Cardiac muscle cell (in vitro differentiated cells and primary cell): ENCODE measurements at regions not wholly inside any gene's neighbourhood (a gene's known extent, or its start where the extent isn't known, plus 50 kb on each side); places are given as distances from the start of the nearest gene placed in this dataset.
A peak's percentile ranks its signal among the peaks of the same experiment; 100 is the strongest.
"Not testable (repeated sequence)": the region's sequence is repeated elsewhere in the genome, so short reads cannot be mapped to it uniquely, and the experiment has no call there.

Experiments
- DNase-seq, 2 donors: peaks; one replicate each; pipeline versions ENCODE4 v3.0.0 to v3.0.0-alpha.2; 2010 to 2017; ENCODE audit warnings: low read depth in 1 of 2, low spot score in 1 of 2
- H3K27ac ChIP-seq: fragments of 200-600 bp; sonication (generic); 2 replicates; pipeline ENCODE4 v1.5.1; 2016
- H3K27me3 ChIP-seq: fragments of 200-600 bp; sonication (generic); 2 replicates; pipeline ENCODE4 v1.6.0; 2016; ENCODE audit warnings: control low read depth
- H3K36me3 ChIP-seq: fragments of 200-600 bp; sonication (generic); 2 replicates; pipeline ENCODE4 v1.5.1; 2016; ENCODE audit warnings: control low read depth
- H3K4me1 ChIP-seq: fragments of 200-600 bp; sonication (generic); 2 replicates; pipeline ENCODE4 v1.8.1; 2017; ENCODE audit warnings: low read depth, mild to moderate bottlenecking, mixed run types
- H3K4me3 ChIP-seq: fragments of 200-600 bp; sonication (generic); 2 replicates; pipeline ENCODE4 v1.5.1; 2016; ENCODE audit warnings: mild to moderate bottlenecking
- H3K9me3 ChIP-seq: fragments of 200-600 bp; sonication (generic); 2 replicates; pipeline ENCODE4 v1.5.1; 2017; ENCODE audit warnings: low read depth, mild to moderate bottlenecking, control low read depth
- CTCF ChIP-seq: IDR thresholded peaks from 2 replicates; pipeline ENCODE4 v1.5.1; 2012; ENCODE audit warnings: low read depth, mild to moderate bottlenecking, low read length

GRCh38 chr5:126677121-126677520 is 76.4 kb downstream of the PHAX start:
- Histone ChIP-seq H3K4me3 (no peak overlapping the region), H3K36me3 (no peaks in the 10 kb centered on the region), H3K27me3 (no peaks in the 10 kb centered on the region), H3K27ac (no peak overlapping the region), H3K9me3 (no peaks in the 10 kb centered on the region), H3K4me1 (no peaks in the 10 kb centered on the region)
- no peak for TF ChIP-seq CTCF
- no peak for DNase-seq

GRCh38 chr5:126680191-126680817 is 79.6 kb downstream of the PHAX start:
- no peaks in the 10 kb centered on the region for H3K27me3 ChIP-seq
- H3K9me3 ChIP-seq = no peaks in the 10 kb centered on the region
- no peak for TF ChIP-seq CTCF
- DNase-seq = peak; percentile 6 to 62
- no peak overlapping the region for H3K4me3 ChIP-seq
- H3K27ac ChIP-seq = no peak overlapping the region
- no peaks in the 10 kb centered on the region for H3K4me1 ChIP-seq
- no peaks in the 10 kb centered on the region for H3K36me3 ChIP-seq

- not testable (repeated sequence) for H3K4me3 ChIP-seq, H3K4me1 ChIP-seq, H3K27me3 ChIP-seq, H3K36me3 ChIP-seq, H3K27ac ChIP-seq, DNase-seq, H3K9me3 ChIP-seq
These were observed 80.6 kb downstream of the PHAX start for GRCh38 chr5:126681314-126681713.

GRCh38 chr5:126681970-126682369 is 81.2 kb downstream of the PHAX start:
- Histone ChIP-seq H3K4me3 (no peak overlapping the region), H3K4me1 (no peaks in the 10 kb centered on the region), H3K27me3 (no peaks in the 10 kb centered on the region), H3K27ac (no peak overlapping the region), H3K9me3 (no peaks in the 10 kb centered on the region), H3K36me3 (no peaks in the 10 kb centered on the region)
- no peak for TF ChIP-seq CTCF
- DNase-seq = no peak

- TF ChIP-seq CTCF = no peak
- Histone ChIP-seq H3K9me3 (no peaks in the 10 kb centered on the region), H3K4me3 (no peak overlapping the region), H3K36me3 (no peaks in the 10 kb centered on the region), H3K4me1 (no peaks in the 10 kb centered on the region), H3K27me3 (no peaks in the 10 kb centered on the region), H3K27ac (no peak overlapping the region)
- DNase-seq = no peak
These were observed 82.1 kb downstream of the PHAX start for GRCh38 chr5:126682856-126683255.

GRCh38 chr5:126683912-126684311 is 83.2 kb downstream of the PHAX start:
- no peak overlapping the region for H3K27ac ChIP-seq
- no peaks in the 10 kb centered on the region for H3K9me3 ChIP-seq
- no peak overlapping the region for H3K4me3 ChIP-seq
- H3K4me1 ChIP-seq = no peaks in the 10 kb centered on the region
- H3K27me3 ChIP-seq = no peaks in the 10 kb centered on the region
- no peaks in the 10 kb centered on the region for H3K36me3 ChIP-seq
- no peak for TF ChIP-seq CTCF
- DNase-seq = no peak

GRCh38 chr5:126684656-126685442 is 84.1 kb downstream of the PHAX start:
- not testable (repeated sequence) for H3K36me3 ChIP-seq, H3K27ac ChIP-seq, H3K4me3 ChIP-seq, H3K9me3 ChIP-seq, H3K27me3 ChIP-seq, DNase-seq, H3K4me1 ChIP-seq
